IMR-90 (cell line): ENCODE measurements at regions not wholly inside any gene's neighbourhood (a gene's known extent, or its start where the extent isn't known, plus 50 kb on each side); places are given as distances from the start of the nearest gene placed in this dataset.

Source experiments
- ATAC-seq: fragments of 200-7000 bp; cut with Tn5 transposase; 2 replicates; pipeline ENCODE4 v1.9.1; 2020; ENCODE audit warnings: low read depth, mild to moderate bottlenecking, moderate library complexity
- BruUV-seq: library from RNA; stranded (reverse); fragments of 400-500 nt; replicated peaks from 2 replicates; lab custom pipeline; 2021; lab: Mats Ljungman, UMichigan
- CTCF ChIA-PET: fragments of 300-600 bp; formaldehyde crosslinking; extraction: SDS; loops from one replicate; lab custom pipeline; 2021; ENCODE audit warnings: antibody characterized with exemption; lab: Yijun Ruan, JAX
- POLR2A ChIA-PET: fragments of 300-600 bp; sonication (Branson Sonifier 250); formaldehyde crosslinking; loops from one replicate; lab custom pipeline; 2022; ENCODE audit warnings: antibody characterized with exemption; ENCODE audit not compliant: unreplicated experiment; lab: Charles Lee
- DNase-seq: peaks from one replicate; pipeline ENCODE4 v3.0.0; 2013
- H2AFZ ChIP-seq: replicated peaks from 2 replicates; pipeline ENCODE3; 2013; ENCODE audit warnings: low read length, mild to moderate bottlenecking; ENCODE audit not compliant: poor library complexity
- H2AK5ac ChIP-seq: 2 replicates; pipeline ENCODE4 v1.6.1; 2013; ENCODE audit warnings: low read depth, low read length, inconsistent platforms
- H2AK9ac ChIP-seq: replicated peaks from 2 replicates; pipeline ENCODE3; 2013; ENCODE audit warnings: mild to moderate bottlenecking, low read depth, low read length, moderate library complexity; ENCODE audit not compliant: poor library complexity
- H2BK120ac ChIP-seq: 2 replicates; pipeline ENCODE4 v1.6.1; 2013; ENCODE audit warnings: low read depth, low read length, inconsistent platforms
- H2BK15ac ChIP-seq: 3 replicates; pipeline ENCODE4 v1.6.1; 2013; ENCODE audit warnings: low read depth, low read length, inconsistent platforms
- H2BK20ac ChIP-seq: 2 replicates; pipeline ENCODE4 v1.6.1; 2013; ENCODE audit warnings: low read depth, mild to moderate bottlenecking, inconsistent platforms, low read length, moderate library complexity
- H2BK5ac ChIP-seq: 2 replicates; pipeline ENCODE4 v1.6.1; 2013; ENCODE audit warnings: mild to moderate bottlenecking, low read depth, low read length, inconsistent platforms; ENCODE audit not compliant: poor library complexity, severe bottlenecking
- H3K14ac ChIP-seq: replicated peaks from 2 replicates; pipeline ENCODE4 v1.6.1; 2013; ENCODE audit warnings: low read depth, low read length, inconsistent platforms
- H3K18ac ChIP-seq: 2 replicates; pipeline ENCODE4 v1.6.1; 2013; ENCODE audit warnings: low read depth, low read length, control low read depth
- H3K23ac ChIP-seq: 2 replicates; pipeline ENCODE4 v1.6.1; 2013; ENCODE audit warnings: low read depth, low read length, inconsistent platforms
- H3K27ac ChIP-seq: 2 replicates; pipeline ENCODE4 v1.5.1; 2013; ENCODE audit warnings: mild to moderate bottlenecking, control low read depth, low read length; ENCODE audit not compliant: insufficient read depth
- H3K27me3 ChIP-seq: 2 replicates; pipeline ENCODE4 v1.6.1; 2013; ENCODE audit warnings: low read length; ENCODE audit not compliant: control insufficient read depth, insufficient read depth
- H3K36me3 ChIP-seq: 2 replicates; pipeline ENCODE4 v1.6.1; 2013; ENCODE audit warnings: low read length, mixed read lengths; ENCODE audit not compliant: control insufficient read depth, insufficient read depth
- H3K4ac ChIP-seq: 2 replicates; pipeline ENCODE4 v1.6.1; 2013; ENCODE audit warnings: low read depth, low read length, inconsistent platforms
- H3K4me1 ChIP-seq: 2 replicates; pipeline ENCODE4 v1.6.1; 2013; ENCODE audit warnings: low read length, mixed read lengths; ENCODE audit not compliant: control insufficient read depth, insufficient read depth
- H3K4me2 ChIP-seq: 2 replicates; pipeline ENCODE4 v1.6.1; 2013; ENCODE audit warnings: low read depth, mild to moderate bottlenecking, control low read depth, low read length, moderate library complexity
- H3K4me3 ChIP-seq: 2 replicates; pipeline ENCODE4 v1.5.1; 2013; ENCODE audit warnings: low read depth, mild to moderate bottlenecking, control low read depth, low read length, moderate library complexity; ENCODE audit not compliant: insufficient read depth
- H3K56ac ChIP-seq: 2 replicates; pipeline ENCODE4 v1.6.1; 2013; ENCODE audit warnings: low read length, inconsistent platforms; ENCODE audit not compliant: insufficient read depth; ENCODE audit errors: extremely low read depth
- H3K79me1 ChIP-seq, 2 experiments: 2 replicates each; pipeline ENCODE4 v1.6.1; 2013; ENCODE audit warnings: low read length in 2 of 2, inconsistent platforms in 1 of 2, low read depth in 1 of 2
- H3K9ac ChIP-seq: 2 replicates; pipeline ENCODE4 v1.6.1; 2013; ENCODE audit warnings: low read depth, low read length, control low read depth
- H3K9me1 ChIP-seq: 2 replicates; pipeline ENCODE4 v1.6.1; 2013; ENCODE audit warnings: low read length, inconsistent platforms; ENCODE audit not compliant: insufficient read depth
- H3K9me3 ChIP-seq: 2 replicates; pipeline ENCODE4 v1.6.1; 2013; ENCODE audit warnings: low read length; ENCODE audit not compliant: control insufficient read depth, insufficient read depth
- H4K20me1 ChIP-seq: 2 replicates; pipeline ENCODE4 v1.6.1; 2013; ENCODE audit warnings: low read length, inconsistent platforms; ENCODE audit not compliant: insufficient read depth
- H4K5ac ChIP-seq: 2 replicates; pipeline ENCODE4 v1.6.1; 2013; ENCODE audit warnings: mild to moderate bottlenecking, low read depth, low read length, control low read depth
- H4K8ac ChIP-seq, 2 experiments: 2 replicates each; pipeline ENCODE4 v1.6.1; 2013; ENCODE audit warnings: low read depth in 2 of 2, low read length in 2 of 2, control low read depth in 1 of 2, inconsistent platforms in 1 of 2
- H4K91ac ChIP-seq: 2 replicates; pipeline ENCODE4 v1.6.1; 2013; ENCODE audit warnings: low read depth, low read length, inconsistent platforms; ENCODE audit not compliant: insufficient read depth
- MAFK ChIP-seq: IDR thresholded peaks from 2 replicates; pipeline ENCODE4 v1.6.1; 2012; ENCODE audit warnings: low read depth, low read length, improper control_type of control experiment
- MAZ ChIP-seq: IDR thresholded peaks from 2 replicates; pipeline ENCODE4 v1.6.1; 2012; ENCODE audit warnings: low read depth, mild to moderate bottlenecking, low read length, improper control_type of control experiment, moderate library complexity, borderline replicate concordance
- MXI1 ChIP-seq: IDR thresholded peaks from 2 replicates; pipeline ENCODE4 v1.6.1; 2012; ENCODE audit warnings: low read depth, mild to moderate bottlenecking, low read length, moderate library complexity, borderline replicate concordance
- RAD21 ChIP-seq: IDR thresholded peaks from 2 replicates; pipeline ENCODE4 v1.6.1; 2012; ENCODE audit warnings: low read length, improper control_type of control experiment
- RFX5 ChIP-seq: IDR thresholded peaks from 2 replicates; pipeline ENCODE4 v1.8.0; 2012; ENCODE audit warnings: low read depth, mild to moderate bottlenecking, low read length, moderate library complexity
- SMC3 ChIP-seq: fragments of 150-350 bp; IDR thresholded peaks from 2 replicates; pipeline ENCODE4 v1.6.1; 2016; ENCODE audit warnings: low read depth, mild to moderate bottlenecking, antibody characterized with exemption, low read length, moderate library complexity
- WGBS, 2 experiments: methylation state at CpG; one replicate each; pipeline versions ENCODE4 v1.1.5 to v1.1.7; 2013; ENCODE audit warnings: missing lambda C conversion rate in 2 of 2; ENCODE audit not compliant: insufficient read length in 1 of 2; ENCODE audit errors: extremely low coverage in 2 of 2; 5-methylcytosine and 5-hydroxymethylcytosine counted together
- dilution Hi-C: fragments of 300-500 bp; cut with HindIII; formaldehyde crosslinking; loops from one replicate; pipeline ENCODE4 v1.14.3; 2018; ENCODE audit warnings: low sequenced_read_pairs; ENCODE audit not compliant: unreplicated experiment
- in situ Hi-C: fragments of 300-500 bp; cut with MboI; formaldehyde crosslinking; loops from 3 replicates; pipeline ENCODE4 v1.14.3; 2019; ENCODE audit warnings: low sequenced_read_pairs, inconsistent platforms, mixed read lengths
- intact Hi-C: fragments of 100-400 bp; cut with micrococcal nuclease; formaldehyde crosslinking; loops from 2 replicates; pipeline ENCODE4 v1.10.0; 2022
- TF ChIP-seq, protein P1 (sequence below): conservative IDR thresholded peaks from 2 replicates; pipeline ENCODE4 v1.5.1; 2012; ENCODE audit warnings: mild to moderate bottlenecking, low read depth, low read length, improper control_type of control experiment
- TF ChIP-seq, protein P2 (sequence below): fragments of 150-350 bp; IDR thresholded peaks from 2 replicates; pipeline ENCODE4 v1.6.1; 2017; ENCODE audit warnings: mild to moderate bottlenecking, antibody characterized with exemption, low read length, low read depth

DNA sequence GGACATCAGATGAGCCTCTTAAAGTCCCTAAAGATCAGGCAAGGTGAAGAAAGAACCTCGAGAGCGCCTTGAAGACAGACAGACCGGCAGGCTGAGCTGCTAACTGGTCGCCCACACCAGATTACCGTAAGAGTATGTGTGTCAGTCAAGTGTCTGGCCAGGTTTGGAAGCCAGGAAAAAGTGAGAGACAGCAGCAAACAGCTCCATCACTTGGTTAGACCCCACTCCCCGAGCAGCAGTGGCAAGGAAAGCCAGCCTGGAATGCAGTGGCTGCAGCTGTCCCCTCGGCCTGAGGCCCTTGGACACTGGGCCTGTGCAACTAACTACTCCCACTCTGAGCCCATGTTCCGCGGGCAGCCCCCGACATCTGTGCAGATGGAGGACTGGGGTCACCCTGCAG lies 214.1 kb downstream of the DIRAS2 start:
- H3K9me1 ChIP-seq: no peaks in the 10 kb centered on the region
- no peaks in the 10 kb centered on the region for H3K36me3 ChIP-seq
- H2BK120ac ChIP-seq: no peak overlapping the region
- TF ChIP-seq MXI1: no peak
- TF ChIP-seq RAD21: no peak
- TF ChIP-seq RFX5: no peak
- TF ChIP-seq SMC3: no peak
- TF ChIP-seq MAZ: no peak
- no peak for TF ChIP-seq MAFK
- TF ChIP-seq, protein P1, sequence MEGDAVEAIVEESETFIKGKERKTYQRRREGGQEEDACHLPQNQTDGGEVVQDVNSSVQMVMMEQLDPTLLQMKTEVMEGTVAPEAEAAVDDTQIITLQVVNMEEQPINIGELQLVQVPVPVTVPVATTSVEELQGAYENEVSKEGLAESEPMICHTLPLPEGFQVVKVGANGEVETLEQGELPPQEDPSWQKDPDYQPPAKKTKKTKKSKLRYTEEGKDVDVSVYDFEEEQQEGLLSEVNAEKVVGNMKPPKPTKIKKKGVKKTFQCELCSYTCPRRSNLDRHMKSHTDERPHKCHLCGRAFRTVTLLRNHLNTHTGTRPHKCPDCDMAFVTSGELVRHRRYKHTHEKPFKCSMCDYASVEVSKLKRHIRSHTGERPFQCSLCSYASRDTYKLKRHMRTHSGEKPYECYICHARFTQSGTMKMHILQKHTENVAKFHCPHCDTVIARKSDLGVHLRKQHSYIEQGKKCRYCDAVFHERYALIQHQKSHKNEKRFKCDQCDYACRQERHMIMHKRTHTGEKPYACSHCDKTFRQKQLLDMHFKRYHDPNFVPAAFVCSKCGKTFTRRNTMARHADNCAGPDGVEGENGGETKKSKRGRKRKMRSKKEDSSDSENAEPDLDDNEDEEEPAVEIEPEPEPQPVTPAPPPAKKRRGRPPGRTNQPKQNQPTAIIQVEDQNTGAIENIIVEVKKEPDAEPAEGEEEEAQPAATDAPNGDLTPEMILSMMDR: no peak
- TF ChIP-seq, protein P2, sequence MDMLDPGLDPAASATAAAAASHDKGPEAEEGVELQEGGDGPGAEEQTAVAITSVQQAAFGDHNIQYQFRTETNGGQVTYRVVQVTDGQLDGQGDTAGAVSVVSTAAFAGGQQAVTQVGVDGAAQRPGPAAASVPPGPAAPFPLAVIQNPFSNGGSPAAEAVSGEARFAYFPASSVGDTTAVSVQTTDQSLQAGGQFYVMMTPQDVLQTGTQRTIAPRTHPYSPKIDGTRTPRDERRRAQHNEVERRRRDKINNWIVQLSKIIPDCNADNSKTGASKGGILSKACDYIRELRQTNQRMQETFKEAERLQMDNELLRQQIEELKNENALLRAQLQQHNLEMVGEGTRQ: no peak
- H3K56ac ChIP-seq: no peak overlapping the region
- H4K91ac ChIP-seq: no peak overlapping the region
- no peak overlapping the region for H3K14ac ChIP-seq
- no peak overlapping the region for H4K8ac ChIP-seq
- H3K27ac ChIP-seq: no peak overlapping the region
- no peaks in the 10 kb centered on the region for H3K9me3 ChIP-seq
- H3K4me3 ChIP-seq: no peak overlapping the region
- H2AK5ac ChIP-seq: no peak overlapping the region
- CTCF ChIA-PET: no interaction called here
- H3K18ac ChIP-seq: no peak overlapping the region
- no peaks in the 10 kb centered on the region for H4K20me1 ChIP-seq
- H3K4ac ChIP-seq: no peak overlapping the region
- no peak overlapping the region for H2AK9ac ChIP-seq
- no peak overlapping the region for H3K4me2 ChIP-seq
- WGBS, 2 experiments: no CpG with 5 or more reads among the region's 10 CpGs
- in situ Hi-C loops: no loop called here
- DNase-seq (no peak), ATAC-seq (no peak)
- H2BK15ac ChIP-seq: no peak overlapping the region
- no TSS peak for BruUV-seq
- dilution Hi-C loops: no loop called here
- H3K79me1 ChIP-seq: no peaks in the 10 kb centered on the region
- H3K27me3 ChIP-seq: no peaks in the 10 kb centered on the region
- H2BK5ac ChIP-seq: no peak overlapping the region
- no peak overlapping the region for H3K9ac ChIP-seq
- no peaks in the 10 kb centered on the region for H3K4me1 ChIP-seq
- H2BK20ac ChIP-seq: no peak overlapping the region
- H3K23ac ChIP-seq: no peak overlapping the region
- intact Hi-C loops: no loop called here
- no peak overlapping the region for H4K5ac ChIP-seq
- POLR2A ChIA-PET: no interaction called here
- H2AFZ ChIP-seq: no peak overlapping the region
